Right lobe of liver (tissue), 6 donors: ENCODE measurements at regions not wholly inside any gene's neighbourhood (a gene's known extent, or its start where the extent isn't known, plus 50 kb on each side); places are given as distances from the start of the nearest gene placed in this dataset.
A peak's percentile ranks its signal among the peaks of the same experiment; 100 is the strongest.

Experiments
- ATAC-seq, 4 donors: fragments of 200-7000 bp; cut with Tn5 transposase; one replicate each; pipeline ENCODE4 v1.9.1; 2020; ENCODE audit warnings: mild to moderate bottlenecking in 4 of 4, moderate library complexity in 4 of 4
- DNase-seq, 3 donors: peaks; one replicate each; pipeline ENCODE4 v3.0.0-alpha.2; 2020
- H3K27ac ChIP-seq, 3 donors: fragments of 200-600 bp; one replicate each; pipeline ENCODE4 v1.8.0; 2022
- H3K27me3 ChIP-seq, 2 donors: fragments of 200-600 bp; one replicate each; pipeline ENCODE4 v1.8.0; 2022
- H3K36me3 ChIP-seq, 4 donors: fragments of 200-600 bp; sonication (generic) in 1 of 4; one replicate each; pipeline versions ENCODE4 v1.5.1 to v1.8.0; 2017 to 2022; ENCODE audit warnings: control low read depth in 1 of 4
- H3K4me1 ChIP-seq, 4 donors: fragments of 200-600 bp; sonication (generic) in 1 of 4; one replicate each; pipeline versions ENCODE4 v1.5.1 to v1.8.0; 2017 to 2022; ENCODE audit warnings: control low read depth in 1 of 4
- H3K4me3 ChIP-seq, 3 donors: fragments of 200-600 bp; one replicate each; pipeline ENCODE4 v1.8.0; 2022
- H3K9me3 ChIP-seq, 4 donors: fragments of 200-600 bp; sonication (generic) in 1 of 4; one replicate each; pipeline versions ENCODE4 v1.5.1 to v1.8.0; 2017 to 2022; ENCODE audit warnings: control low read depth in 1 of 4
- POLR2A ChIP-seq: fragments of 450-650 bp; IDR thresholded peaks from one replicate; pipeline ENCODE4 v1.6.1; 2017; ENCODE audit warnings: antibody characterized with exemption, mild to moderate bottlenecking
- WGBS: methylation state at CpG from one replicate; pipeline ENCODE4 v1.1.6; 2018; ENCODE audit warnings: low coverage, low lambda C conversion rate; ENCODE audit not compliant: insufficient coverage; ENCODE audit errors: missing lambda C conversion rate; 5-methylcytosine and 5-hydroxymethylcytosine counted together
- intact Hi-C, 2 donors: fragments of 100-400 bp; cut with DNase I; formaldehyde crosslinking; loops; one replicate each; pipeline versions ENCODE4 v1.11.2 to v1.14.1; 2022
- TF ChIP-seq, protein P1 (sequence below), 4 donors: fragments of 200-600 bp in 3 of 4; fragments of 450-650 bp in 1 of 4; IDR thresholded peaks; one replicate each; pipeline versions ENCODE4 v1.5.1 to v1.8.0; 2016 to 2022; ENCODE audit warnings: antibody characterized with exemption in 4 of 4, mild to moderate bottlenecking in 2 of 4
- donor health status: DM: no; HTN: yes; CAD: no.
- donor health status: DM: no; HTN: no; CAD: no.
- donor health status: DM: no; HTN: no; CAD: no.
- donor health status: DM: no; HTN: yes; CAD: no.
- donor health status: DM: no; HTN: yes; CAD: no.

DNA sequence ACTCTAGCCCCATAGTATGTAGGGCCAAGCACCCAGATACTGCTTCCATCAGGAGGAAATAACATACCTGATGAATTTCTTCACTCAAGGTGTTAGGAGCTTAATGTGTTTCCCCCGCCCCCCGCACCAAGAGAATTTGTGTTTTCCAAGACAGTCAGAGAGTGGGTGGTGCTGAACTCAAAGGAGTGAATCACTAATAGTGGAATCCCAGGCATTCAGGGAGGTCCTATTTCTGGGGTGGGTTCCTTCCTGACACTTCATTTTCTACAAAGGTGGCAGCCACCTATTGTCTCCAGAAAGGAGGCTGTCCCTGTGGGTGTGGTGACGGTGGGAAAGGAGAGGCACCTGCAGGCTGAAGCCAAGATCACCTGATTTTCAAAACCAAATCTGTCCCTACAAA, 50.8 kb upstream of the ELF5 start:
- DNase-seq = no peak
- Histone ChIP-seq H3K4me3 (no peak overlapping the region), H3K9me3 (no peaks in the 10 kb centered on the region), H3K27me3 (no peaks in the 10 kb centered on the region), H3K27ac (peak overlapping the region in 1 of 3 donors; percentile 1), H3K4me1 (peaks cover 0 to 8% (median 0%) of the 10 kb centered on the region in 4 donors), H3K36me3 (no peaks in the 10 kb centered on the region)
- intact Hi-C loops = no loop called here
- no peak for TF ChIP-seq POLR2A
- TF ChIP-seq, protein P1, sequence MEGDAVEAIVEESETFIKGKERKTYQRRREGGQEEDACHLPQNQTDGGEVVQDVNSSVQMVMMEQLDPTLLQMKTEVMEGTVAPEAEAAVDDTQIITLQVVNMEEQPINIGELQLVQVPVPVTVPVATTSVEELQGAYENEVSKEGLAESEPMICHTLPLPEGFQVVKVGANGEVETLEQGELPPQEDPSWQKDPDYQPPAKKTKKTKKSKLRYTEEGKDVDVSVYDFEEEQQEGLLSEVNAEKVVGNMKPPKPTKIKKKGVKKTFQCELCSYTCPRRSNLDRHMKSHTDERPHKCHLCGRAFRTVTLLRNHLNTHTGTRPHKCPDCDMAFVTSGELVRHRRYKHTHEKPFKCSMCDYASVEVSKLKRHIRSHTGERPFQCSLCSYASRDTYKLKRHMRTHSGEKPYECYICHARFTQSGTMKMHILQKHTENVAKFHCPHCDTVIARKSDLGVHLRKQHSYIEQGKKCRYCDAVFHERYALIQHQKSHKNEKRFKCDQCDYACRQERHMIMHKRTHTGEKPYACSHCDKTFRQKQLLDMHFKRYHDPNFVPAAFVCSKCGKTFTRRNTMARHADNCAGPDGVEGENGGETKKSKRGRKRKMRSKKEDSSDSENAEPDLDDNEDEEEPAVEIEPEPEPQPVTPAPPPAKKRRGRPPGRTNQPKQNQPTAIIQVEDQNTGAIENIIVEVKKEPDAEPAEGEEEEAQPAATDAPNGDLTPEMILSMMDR (IDR thresholded peaks at IDR 0.05) = no peak
- WGBS = 95% methylated on average over 3 of the region's 3 CpGs
- ATAC-seq = no peak

DNA sequence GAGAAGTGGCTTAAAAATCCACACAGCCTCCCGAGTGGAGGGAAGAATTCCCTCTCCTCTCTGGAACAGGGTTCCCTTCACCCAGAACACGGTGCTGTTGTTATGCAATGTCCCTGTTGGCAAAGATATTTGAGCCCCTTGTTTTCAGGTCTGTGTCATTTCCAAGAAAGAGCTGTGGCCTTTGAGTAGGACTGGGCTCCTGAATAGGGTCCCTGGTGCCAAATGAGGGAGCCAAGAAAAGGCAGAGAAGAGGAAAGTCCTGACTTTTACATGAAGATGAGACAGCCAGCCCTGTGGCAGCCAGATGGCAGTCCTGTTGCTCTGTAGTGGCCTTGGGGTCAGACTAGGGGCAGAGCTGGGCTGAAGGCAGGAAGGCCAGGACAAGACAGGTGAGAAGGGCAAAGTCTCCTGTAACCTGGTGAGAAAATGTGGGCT, 51.2 kb upstream of the ELF5 start:
- no peaks in the 10 kb centered on the region for H3K36me3 ChIP-seq
- ATAC-seq = peak; percentile 46 to 95 (median 76)

DNA sequence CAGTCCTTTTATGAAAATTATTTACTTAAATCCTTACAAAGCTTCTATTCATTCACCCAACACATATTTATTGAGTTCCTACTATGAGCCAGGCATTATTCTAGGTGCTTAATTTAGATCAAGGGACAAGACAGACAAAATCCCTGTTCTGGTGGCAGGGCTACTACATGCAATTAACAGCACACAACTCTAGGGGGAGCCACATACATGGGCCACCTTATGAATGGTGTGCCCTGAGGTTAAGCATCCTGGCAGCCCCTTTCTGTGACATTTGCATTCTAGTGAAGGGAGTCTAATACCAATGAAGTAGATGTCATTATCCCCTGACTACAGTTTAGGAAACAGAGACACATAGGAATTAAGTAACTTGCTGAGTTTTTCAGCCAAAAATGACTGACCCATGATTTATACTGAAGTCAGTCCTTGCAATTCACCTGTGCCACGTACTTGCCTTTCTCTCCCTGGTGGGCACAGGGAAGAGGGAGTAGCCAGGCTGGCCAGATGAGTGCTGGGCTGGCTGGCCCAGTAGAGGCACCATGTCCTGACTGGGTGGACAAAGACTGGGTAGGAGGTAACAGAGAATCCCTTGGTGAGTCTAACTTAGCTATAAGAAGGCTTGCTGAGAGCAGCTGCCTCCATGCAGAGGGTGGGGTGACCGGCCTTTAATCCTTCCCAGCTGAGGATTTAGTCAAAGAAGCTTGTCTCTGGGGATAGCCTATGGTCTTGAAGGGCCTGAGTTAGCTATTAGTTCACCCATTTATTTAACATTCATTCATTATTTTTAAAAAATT, 52.0 kb upstream of the ELF5 start:
- DNase-seq = no peak
- Histone ChIP-seq H3K27ac (peak overlapping the region in 1 of 3 donors; percentile 1), H3K9me3 (no peaks in the 10 kb centered on the region)

More for the DNA sequence above, 51.2 kb upstream of the ELF5 start:
- no peak overlapping the region for H3K4me3 ChIP-seq
- peaks cover 0 to 8% (median 0%) of the 10 kb centered on the region in 4 donors for H3K4me1 ChIP-seq
- intact Hi-C loops = no loop called here
- DNase-seq = peak in 2 of 3 donors; percentile 48 to 77
- TF ChIP-seq, protein P1 (IDR thresholded peaks at IDR 0.05) = peak in 3 of 4 donors; percentile 3 to 39 (median 11)
- no peak for TF ChIP-seq POLR2A
- H3K27ac ChIP-seq = peak overlapping the region in 1 of 3 donors; percentile 1
- no peaks in the 10 kb centered on the region for H3K27me3 ChIP-seq
- H3K9me3 ChIP-seq = no peaks in the 10 kb centered on the region
- WGBS = 7% methylated on average over 2 of the region's 2 CpGs

DNA sequence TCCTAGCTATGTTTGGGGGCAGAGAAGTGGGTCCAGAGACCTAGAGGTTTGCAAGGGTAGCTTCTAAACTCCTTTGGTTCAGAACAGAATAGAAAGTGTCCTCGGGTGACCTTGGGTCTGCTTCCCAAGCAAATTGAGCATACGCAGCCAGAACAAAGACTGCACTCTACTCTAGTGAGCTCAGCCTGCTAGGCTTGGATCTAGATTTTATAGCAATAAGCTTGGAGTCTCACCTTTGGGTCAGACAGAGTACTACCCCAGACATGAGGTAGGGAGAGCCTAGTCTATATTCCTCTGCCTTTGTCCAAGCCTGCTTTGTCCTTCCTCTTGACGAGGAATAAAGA, 52.6 kb upstream of the ELF5 start:
- no peak for TF ChIP-seq POLR2A
- TF ChIP-seq, protein P1 (IDR thresholded peaks at IDR 0.05) = no peak
- WGBS = 87% methylated on average over 3 of the region's 3 CpGs
- DNase-seq (no peak), ATAC-seq (no peak)
- H3K4me1 ChIP-seq = peaks cover 0 to 8% (median 0%) of the 10 kb centered on the region in 4 donors
- H3K27me3 ChIP-seq = no peaks in the 10 kb centered on the region
- intact Hi-C loops = no loop called here
- H3K4me3 ChIP-seq = no peak overlapping the region
- H3K27ac ChIP-seq = no peak overlapping the region
- no peaks in the 10 kb centered on the region for H3K36me3 ChIP-seq
- H3K9me3 ChIP-seq = no peaks in the 10 kb centered on the region

More for the DNA sequence above, 52.0 kb upstream of the ELF5 start:
- H3K36me3 ChIP-seq = no peaks in the 10 kb centered on the region
- peak in 1 of 4 donors; percentile 32 for ATAC-seq
- intact Hi-C loops = no loop called here
- no peak overlapping the region for H3K4me3 ChIP-seq
- peaks cover 0 to 8% (median 0%) of the 10 kb centered on the region in 4 donors for H3K4me1 ChIP-seq
- TF ChIP-seq, protein P1 (IDR thresholded peaks at IDR 0.05) = peak in 2 of 4 donors; percentile 15 to 21
- no peak for TF ChIP-seq POLR2A
- WGBS = 74% methylated on average over 2 of the region's 2 CpGs
- H3K27me3 ChIP-seq = no peaks in the 10 kb centered on the region
